ENCODE measurements at regions not wholly inside any gene's neighbourhood (a gene's known extent, or its start where the extent isn't known, plus 50 kb on each side); places are given as distances from the start of the nearest gene placed in this dataset.

DNA sequence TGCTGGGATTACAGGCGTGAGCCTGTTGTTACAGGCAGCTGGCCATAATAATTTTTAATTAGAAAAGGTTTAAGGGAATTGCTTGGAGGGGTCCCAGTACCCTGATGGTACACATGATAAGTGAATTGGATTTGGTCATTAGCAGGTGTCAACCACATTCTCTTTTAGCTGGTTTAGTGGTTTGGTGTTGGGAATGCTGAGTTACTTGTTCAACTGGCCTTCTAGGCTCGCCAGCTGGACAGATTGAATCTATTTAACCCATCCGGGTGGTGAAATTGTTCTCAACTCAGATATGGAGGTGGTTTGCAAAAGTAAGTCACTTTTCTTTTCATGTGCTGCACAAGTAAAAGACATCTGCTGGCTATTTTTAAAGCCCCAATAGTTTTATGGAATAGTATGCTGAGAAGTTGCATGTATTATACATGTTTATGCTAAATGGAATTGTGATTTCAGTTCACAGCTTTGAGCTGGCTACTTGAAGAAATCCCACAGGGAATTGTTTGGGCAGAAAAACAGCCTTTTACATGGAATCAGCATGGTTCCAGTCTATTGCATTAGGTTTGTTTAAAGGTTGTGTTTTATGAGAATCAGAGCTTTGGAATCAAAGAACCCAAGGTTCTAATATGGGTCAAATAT is 149.8 kb upstream of the SLC28A3 start:
- H3K27ac ChIP-seq (replicated peaks in 1 of 4), result no peak overlapping the region
- intact Hi-C loops (cut with DNase I), result no loop called here
- H3K27me3 ChIP-seq, result no peaks in the 10 kb centered on the region
- H3K4me1 ChIP-seq, result no peaks in the 10 kb centered on the region
- DNase-seq (ENCODE audit: extremely low spot score), result no peak
- WGBS, result 84% methylated on average over 3 of the region's 3 CpGs
- H3K9me3 ChIP-seq, result no peaks in the 10 kb centered on the region
- no peak overlapping the region for H3K4me3 ChIP-seq
- no peak for TF ChIP-seq POLR2AphosphoS5 (IDR thresholded peaks at IDR 0.05)
- TF ChIP-seq CTCF (IDR thresholded peaks at IDR 0.05), result no peak
- TF ChIP-seq EP300 (IDR thresholded peaks at IDR 0.05), result no peak
- TF ChIP-seq POLR2A (IDR thresholded peaks at IDR 0.05; ENCODE audit: low read depth), result no peak
- no peaks in the 10 kb centered on the region for H3K36me3 ChIP-seq

DNA sequence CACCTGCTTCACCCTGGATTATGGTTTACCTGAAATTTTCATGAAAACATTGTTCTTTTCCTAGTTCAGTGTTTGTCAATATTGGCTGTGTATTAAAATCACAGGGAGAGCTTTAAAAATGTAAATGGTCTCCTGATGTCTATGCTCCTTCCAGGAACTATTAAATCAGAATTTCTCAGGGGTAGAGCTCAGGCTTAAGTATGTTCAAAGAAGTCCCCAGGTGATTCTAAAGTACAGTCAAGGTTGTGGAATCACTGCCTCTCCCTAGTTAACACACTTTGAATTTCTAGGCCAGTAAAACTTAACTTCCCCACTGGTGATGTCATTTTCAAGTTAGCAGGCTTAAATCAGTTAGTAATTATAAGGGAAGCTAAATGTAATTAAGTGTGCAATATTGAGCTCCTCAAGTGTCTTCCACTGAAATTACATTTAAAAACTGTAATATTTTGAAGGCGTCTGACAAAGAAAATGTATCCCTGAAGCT is 150.3 kb upstream of the SLC28A3 start:
- H3K36me3 ChIP-seq, result no peaks in the 10 kb centered on the region
- no peak overlapping the region for H3K27ac ChIP-seq (replicated peaks in 1 of 4)
- DNase-seq (ENCODE audit: extremely low spot score), result no peak
- intact Hi-C loops (cut with DNase I), result no loop called here
- 82% methylated on average over 1 of the region's 1 CpG for WGBS
- H3K9me3 ChIP-seq, result no peaks in the 10 kb centered on the region
- no peaks in the 10 kb centered on the region for H3K27me3 ChIP-seq
- no peak overlapping the region for H3K4me3 ChIP-seq
- no peak for TF ChIP-seq POLR2A (IDR thresholded peaks at IDR 0.05; ENCODE audit: low read depth)
- TF ChIP-seq POLR2AphosphoS5 (IDR thresholded peaks at IDR 0.05), result no peak
- no peak for TF ChIP-seq EP300 (IDR thresholded peaks at IDR 0.05)
- TF ChIP-seq CTCF (IDR thresholded peaks at IDR 0.05), result no peak
- no peaks in the 10 kb centered on the region for H3K4me1 ChIP-seq

- TF ChIP-seq POLR2AphosphoS5 (IDR thresholded peaks at IDR 0.05), result no peak
- TF ChIP-seq CTCF (IDR thresholded peaks at IDR 0.05), result no peak
- no peak for TF ChIP-seq POLR2A (IDR thresholded peaks at IDR 0.05; ENCODE audit: low read depth)
- no peak for TF ChIP-seq EP300 (IDR thresholded peaks at IDR 0.05)
- no peaks in the 10 kb centered on the region for H3K4me1 ChIP-seq
- WGBS, result 66% methylated on average over 3 of the region's 3 CpGs
- no peak for DNase-seq (ENCODE audit: extremely low spot score)
- no peak overlapping the region for H3K4me3 ChIP-seq
- no peaks in the 10 kb centered on the region for H3K27me3 ChIP-seq
- H3K27ac ChIP-seq (replicated peaks in 1 of 4), result no peak overlapping the region
- no peaks in the 10 kb centered on the region for H3K9me3 ChIP-seq
- intact Hi-C loops (cut with DNase I), result no loop called here
- no peaks in the 10 kb centered on the region for H3K36me3 ChIP-seq
Measured at GRCh38 chr9:84492366-84493159, 152.0 kb upstream of the SLC28A3 start.

- no peaks in the 10 kb centered on the region for H3K36me3 ChIP-seq
- TF ChIP-seq POLR2A (IDR thresholded peaks at IDR 0.05; ENCODE audit: low read depth), result no peak
- TF ChIP-seq POLR2AphosphoS5 (IDR thresholded peaks at IDR 0.05), result no peak
- TF ChIP-seq CTCF (IDR thresholded peaks at IDR 0.05), result no peak
- no peak for TF ChIP-seq EP300 (IDR thresholded peaks at IDR 0.05)
- no peak overlapping the region for H3K4me3 ChIP-seq
- DNase-seq (ENCODE audit: extremely low spot score), result no peak
- no peaks in the 10 kb centered on the region for H3K27me3 ChIP-seq
- H3K27ac ChIP-seq (replicated peaks in 1 of 4), result no peak overlapping the region
- no peaks in the 10 kb centered on the region for H3K9me3 ChIP-seq
- no peaks in the 10 kb centered on the region for H3K4me1 ChIP-seq
- 57% methylated on average over 6 of the region's 6 CpGs for WGBS
- intact Hi-C loops (cut with DNase I), result no loop called here
Measured at GRCh38 chr9:84493284-84493947, 152.9 kb upstream of the SLC28A3 start.

Measured in esophagus muscularis mucosa (tissue), 4 donors.